ENCODE measurements at regions not wholly inside any gene's neighbourhood (a gene's known extent, or its start where the extent isn't known, plus 50 kb on each side); places are given as distances from the start of the nearest gene placed in this dataset.

DNA sequence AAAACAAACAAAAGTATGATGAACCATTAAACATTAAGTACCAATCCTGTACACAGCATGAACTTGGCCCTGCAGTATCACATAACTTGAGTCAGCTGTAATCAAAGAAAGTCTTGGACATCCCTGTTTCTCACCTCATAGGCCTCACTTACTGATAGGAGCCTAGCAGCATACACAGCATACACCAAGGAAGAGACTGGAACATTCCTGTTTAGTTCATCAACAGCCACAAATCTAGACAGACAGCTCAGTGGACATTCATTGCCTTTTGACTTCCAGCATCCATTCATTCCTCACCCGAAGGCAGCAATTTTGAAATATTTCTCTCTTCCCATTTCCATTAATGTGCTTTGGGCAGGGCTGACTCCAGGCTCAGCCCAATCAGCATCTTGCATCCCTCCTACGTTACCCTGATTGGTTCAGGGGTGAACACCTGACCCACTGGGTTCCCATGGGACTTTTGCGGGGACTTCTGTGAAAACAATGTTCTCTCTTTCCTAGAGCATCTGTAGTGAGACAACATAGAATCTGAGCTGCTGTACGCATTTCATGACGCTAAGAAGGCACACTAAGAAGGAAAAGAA, 336.7 kb upstream of the ZFHX3 start:
- DNase-seq (ENCODE audit: low spot score): no peak
- intact Hi-C loops (cut with DNase I): no loop called here

GRCh38 chr16:73383988-73384365, 336.0 kb upstream of the ZFHX3 start:
- DNase-seq (ENCODE audit: low spot score): no peak
- intact Hi-C loops (cut with DNase I): no loop called here

DNA sequence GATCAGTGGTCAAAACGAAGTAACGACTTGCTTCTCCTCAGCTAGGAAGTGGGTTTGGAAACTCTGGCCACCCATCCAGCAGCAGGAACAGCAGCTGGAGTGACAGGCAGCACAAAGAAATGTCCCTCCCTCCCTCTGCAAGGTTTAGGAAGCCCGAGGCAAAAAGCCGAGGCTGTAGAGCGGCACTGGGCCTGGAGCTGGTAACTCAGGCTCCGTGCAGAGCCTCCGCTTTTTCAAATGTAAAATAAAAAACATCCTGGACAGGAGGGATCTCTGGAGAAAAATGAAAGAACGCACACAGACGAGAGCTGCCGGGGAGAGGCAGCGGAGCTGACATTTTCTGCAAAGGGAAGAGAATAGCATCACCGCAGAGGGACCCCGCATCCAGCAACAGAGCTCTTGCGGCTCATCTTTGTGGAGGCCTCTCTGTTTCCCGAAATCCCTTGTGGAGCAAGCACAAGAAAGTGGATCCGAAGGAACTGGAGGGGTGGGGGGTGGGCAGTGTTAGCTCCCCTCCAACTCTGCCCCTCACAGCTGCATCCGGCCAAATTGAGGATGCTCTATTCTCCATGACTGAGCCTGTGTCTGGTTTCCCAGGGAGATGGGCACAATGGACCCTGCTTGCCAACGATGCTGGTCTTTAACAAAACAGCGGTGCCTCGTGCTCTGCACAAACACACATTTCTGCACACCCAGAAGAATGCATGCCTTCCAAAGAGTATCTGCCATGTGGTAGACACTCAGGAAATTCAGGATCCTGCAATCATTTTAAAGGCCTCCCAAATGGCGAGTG, 335.5 kb upstream of the ZFHX3 start:
- DNase-seq (ENCODE audit: low spot score): no peak

DNA sequence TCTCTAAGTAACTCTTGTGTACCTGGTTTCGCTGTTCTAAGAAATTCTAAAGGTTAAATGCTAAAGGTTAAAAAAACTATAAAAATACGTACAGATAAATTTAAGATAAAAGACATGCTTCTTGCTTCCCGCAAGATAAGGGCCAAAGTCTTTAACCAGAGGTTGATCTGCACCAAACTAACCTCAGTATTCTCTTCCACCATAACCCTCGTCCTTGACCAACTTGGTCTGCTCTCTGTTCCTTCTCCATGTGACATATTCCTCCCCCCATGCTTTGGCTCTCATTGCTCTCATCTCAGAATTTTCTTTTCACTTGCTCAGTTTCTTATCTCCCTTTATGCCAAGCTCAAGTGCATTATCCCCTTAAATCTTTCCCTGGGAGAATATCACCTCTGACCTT, 330.5 kb upstream of the ZFHX3 start:
- intact Hi-C loops (cut with DNase I): no loop called here
- no peak for DNase-seq (ENCODE audit: low spot score)

More for the DNA sequence above, 335.5 kb upstream of the ZFHX3 start:
- intact Hi-C loops (cut with DNase I): no loop called here

GRCh38 chr16:73371584-73372319, 323.8 kb upstream of the ZFHX3 start:
- intact Hi-C loops (cut with DNase I): no loop called here
- no peak for DNase-seq (ENCODE audit: low spot score)

GRCh38 chr16:73369851-73370250, 321.9 kb upstream of the ZFHX3 start:
- DNase-seq (ENCODE audit: low spot score): no peak
- intact Hi-C loops (cut with DNase I): loop anchor here in 1 of 2 donors (5.0 kb wide), 1 partner anchor 847 kb away; no protein-coding TSS in a partner anchor

- intact Hi-C loops (cut with DNase I): loop anchor here in 1 of 2 donors (5.0 kb wide), 1 partner anchor 849 kb away; no protein-coding TSS in a partner anchor
- DNase-seq (ENCODE audit: low spot score): no peak
Observed at GRCh38 chr16:73368715-73369114, 320.8 kb upstream of the ZFHX3 start.

- intact Hi-C loops (cut with DNase I): loop anchor here in 1 of 2 donors (5.0 kb wide), 1 partner anchor 852 kb away; no protein-coding TSS in a partner anchor
- DNase-seq (ENCODE audit: low spot score): no peak
Observed at GRCh38 chr16:73365016-73365551, 317.2 kb upstream of the ZFHX3 start.

- DNase-seq (ENCODE audit: low spot score): no peak
- intact Hi-C loops (cut with DNase I): no loop called here
Observed at GRCh38 chr16:73364413-73364812, 316.5 kb upstream of the ZFHX3 start.

DNA sequence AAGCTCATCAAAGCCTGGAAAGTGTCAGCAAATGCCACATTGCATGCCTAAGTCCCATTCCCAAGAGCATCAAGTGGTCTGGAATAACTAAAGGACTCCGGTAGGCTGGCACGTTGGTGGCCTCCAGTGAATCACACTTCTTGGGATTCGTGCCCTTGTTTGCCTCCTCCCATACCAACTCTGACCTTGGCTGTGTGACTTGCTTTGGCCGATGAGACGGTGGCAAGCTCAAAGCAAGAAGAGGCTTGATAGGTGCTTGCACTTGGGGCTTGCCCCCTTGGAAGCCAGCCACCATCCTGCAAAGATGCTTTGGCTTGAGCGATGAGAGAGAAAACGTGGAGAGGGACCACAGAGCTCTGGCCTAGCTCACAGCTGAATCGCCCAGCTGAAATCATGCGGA, 313.1 kb upstream of the ZFHX3 start:
- DNase-seq (ENCODE audit: low spot score): no peak
- intact Hi-C loops (cut with DNase I): no loop called here

- intact Hi-C loops (cut with DNase I): no loop called here
- no peak for DNase-seq (ENCODE audit: low spot score)
Observed at GRCh38 chr16:73356401-73357079, 308.6 kb upstream of the ZFHX3 start.

DNA sequence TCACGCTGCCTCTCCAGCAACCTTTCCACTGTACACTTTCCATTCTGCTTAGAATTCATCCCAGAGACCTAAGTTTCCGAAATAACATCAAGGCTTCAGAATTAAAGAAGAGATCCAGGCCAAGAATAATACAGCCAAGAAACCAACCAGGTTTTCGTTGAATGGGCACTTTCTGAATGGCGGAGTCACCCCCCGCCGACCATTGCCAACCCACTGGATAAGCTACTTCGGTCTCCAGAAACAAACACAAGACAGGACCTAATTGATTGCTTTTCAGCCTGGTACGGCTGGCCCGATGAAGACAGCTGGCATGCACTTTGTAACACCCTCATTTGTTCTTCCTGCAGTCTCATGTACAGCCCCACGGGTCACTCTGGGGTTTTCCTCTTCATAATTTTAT, 308.1 kb upstream of the ZFHX3 start:
- intact Hi-C loops (cut with DNase I): loop anchor here in 1 of 2 donors (2.0 kb wide), 1 partner anchor 37 kb away; no protein-coding TSS in a partner anchor
- DNase-seq (ENCODE audit: low spot score): no peak

DNA sequence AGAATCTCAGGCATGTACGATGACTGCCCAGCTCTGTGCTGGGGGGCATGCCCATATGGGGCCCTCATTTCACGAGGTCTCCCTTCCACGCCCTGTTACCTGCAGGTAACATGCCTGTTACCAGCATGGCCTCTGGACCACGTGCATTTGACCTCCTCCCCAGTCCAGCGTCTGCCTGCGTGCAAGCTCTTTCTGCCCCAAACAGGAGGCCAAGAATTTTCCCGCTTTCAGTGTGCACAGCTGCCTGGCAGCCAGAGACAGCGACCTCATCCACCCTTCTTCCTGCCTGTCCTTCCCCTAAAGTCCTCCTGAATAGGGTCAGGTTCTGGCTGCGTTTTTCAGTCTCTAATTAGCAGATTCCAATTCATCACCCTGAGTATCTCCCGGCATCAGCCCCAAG, 306.5 kb upstream of the ZFHX3 start:
- intact Hi-C loops (cut with DNase I): loop anchor here in 1 of 2 donors (2.0 kb wide), 1 partner anchor 36 kb away; no protein-coding TSS in a partner anchor
- no peak for DNase-seq (ENCODE audit: low spot score)

DNA sequence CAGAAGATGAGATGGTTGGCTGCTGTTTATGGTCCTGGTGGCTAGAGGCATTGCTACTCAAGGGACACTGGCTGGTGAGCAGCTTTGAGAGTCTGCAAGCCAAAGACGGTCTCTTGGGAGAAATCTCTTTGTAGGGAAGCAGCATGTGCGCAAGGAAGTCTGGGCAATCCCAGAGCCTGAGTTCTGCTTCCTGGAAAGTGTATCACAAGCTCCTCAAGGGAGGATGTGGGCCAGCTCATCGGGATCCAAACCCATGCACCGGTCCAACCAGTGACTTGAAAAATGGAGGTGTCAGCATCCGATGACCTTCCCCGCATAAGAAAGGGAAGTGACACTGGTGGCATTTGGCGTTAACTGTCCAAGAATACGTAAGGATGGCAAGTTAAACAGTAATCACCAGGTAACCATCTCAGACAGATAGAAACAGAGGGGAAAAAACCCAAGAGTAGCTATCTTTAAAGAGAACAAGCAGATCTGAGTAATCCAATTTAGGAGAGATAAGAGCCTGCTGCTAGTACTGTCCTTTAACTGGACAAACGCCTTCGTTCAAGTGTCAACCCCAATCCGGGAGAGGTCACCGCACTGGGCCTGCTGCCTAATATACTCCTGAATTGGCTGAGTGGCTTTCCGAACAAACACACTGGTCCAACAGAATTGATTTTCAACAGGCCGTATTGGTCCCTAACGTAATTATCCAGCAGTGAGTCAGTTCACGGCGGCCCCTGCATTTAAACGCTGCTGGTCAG, 303.0 kb upstream of the ZFHX3 start:
- no peak for DNase-seq (ENCODE audit: low spot score)
- intact Hi-C loops (cut with DNase I): no loop called here

GRCh38 chr16:73347500-73348375, 299.8 kb upstream of the ZFHX3 start:
- DNase-seq (ENCODE audit: low spot score): no peak
- intact Hi-C loops (cut with DNase I): no loop called here

DNA sequence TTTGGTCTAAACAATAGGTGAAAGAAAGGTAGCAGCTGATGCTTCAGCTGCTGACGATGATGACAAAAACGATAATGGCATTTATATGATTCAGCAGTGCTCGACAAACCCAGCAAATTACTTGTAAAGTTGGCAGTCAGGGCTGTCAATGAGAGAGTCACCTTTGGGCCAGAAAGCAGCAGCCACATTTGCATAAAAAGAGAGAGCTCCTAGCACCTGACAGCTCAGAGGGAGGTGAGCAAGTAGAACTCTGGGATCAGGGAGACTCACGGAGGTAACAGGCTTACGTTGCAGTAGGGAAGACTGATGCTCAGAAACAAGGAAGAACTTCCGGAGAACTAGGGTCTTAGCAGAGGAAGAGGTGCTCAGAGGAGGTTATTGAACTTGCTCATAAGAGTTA, 291.9 kb upstream of the ZFHX3 start:
- intact Hi-C loops (cut with DNase I): no loop called here
- DNase-seq (ENCODE audit: low spot score): no peak

DNA sequence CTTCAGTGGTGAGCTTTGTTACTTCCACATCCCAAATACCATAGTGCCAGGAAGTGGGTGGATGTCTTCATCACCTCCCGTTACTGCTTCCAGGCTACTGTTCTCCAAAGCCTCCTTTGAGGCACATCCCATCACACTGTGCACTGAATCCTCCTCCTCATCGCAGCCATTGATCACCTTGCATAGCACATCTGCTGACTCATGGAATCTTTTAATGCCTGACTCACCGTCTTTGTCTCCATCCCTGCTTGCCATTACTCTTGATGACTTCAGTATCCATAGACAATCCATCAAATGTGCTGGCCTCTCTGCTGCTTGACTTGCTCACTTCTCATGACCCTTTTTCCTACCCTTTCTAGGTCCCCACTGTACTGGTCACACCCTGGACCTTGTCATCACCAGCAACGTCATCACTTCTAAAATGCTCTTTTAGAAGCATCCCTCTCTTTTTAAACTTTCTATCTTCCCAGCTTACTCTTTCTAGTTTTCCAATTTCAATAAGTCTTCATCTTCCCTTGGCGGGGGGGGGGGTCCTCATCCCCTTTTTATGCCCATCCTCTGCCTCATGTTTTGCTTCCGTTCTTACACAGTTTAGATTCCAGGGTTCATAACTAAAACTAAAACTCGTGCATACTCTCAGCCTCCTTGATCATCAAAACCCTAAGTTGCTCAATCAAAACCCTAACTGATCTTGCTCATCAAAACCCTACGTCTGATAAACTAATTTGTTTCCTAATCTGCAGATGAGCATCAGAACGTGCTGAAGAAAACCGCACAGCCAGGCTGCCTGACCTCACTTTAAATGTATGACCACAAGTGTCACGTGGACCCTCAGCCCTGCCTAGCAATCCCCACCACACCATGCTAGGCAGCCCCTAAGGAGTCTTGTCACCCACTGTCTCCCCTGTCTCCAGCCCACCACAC, 289.7 kb upstream of the ZFHX3 start:
- intact Hi-C loops (cut with DNase I): no loop called here
- DNase-seq (ENCODE audit: low spot score): no peak

All from posterior vena cava (tissue), 2 donors.